Thyroid gland (tissue), 4 donors: ENCODE measurements at regions not wholly inside any gene's neighbourhood (a gene's known extent, or its start where the extent isn't known, plus 50 kb on each side); places are given as distances from the start of the nearest gene placed in this dataset.
"Not testable (repeated sequence)": the region's sequence is repeated elsewhere in the genome, so short reads cannot be mapped to it uniquely, and the experiment has no call there.

ENCODE experiments used
- DNase-seq, 2 donors: peaks; one replicate each; pipeline ENCODE4 v3.0.0-alpha.2; 2019
- H3K27ac ChIP-seq, 3 donors: fragments of 200-600 bp; sonication (generic); 1 replicate in 2 of 3; 2 replicates in 1 of 3; pipeline ENCODE4 v1.5.1; 2016 to 2019; ENCODE audit warnings: mild to moderate bottlenecking in 1 of 3, moderate library complexity in 1 of 3
- H3K27me3 ChIP-seq: fragments of 200-600 bp; sonication (generic); one replicate; pipeline ENCODE4 v1.5.1; 2019
- H3K36me3 ChIP-seq, 2 donors: fragments of 200-600 bp; sonication (generic); one replicate each; pipeline ENCODE4 v1.5.1; 2016 to 2019
- H3K4me1 ChIP-seq, 2 donors: fragments of 200-600 bp; sonication (generic); one replicate each; pipeline ENCODE4 v1.5.1; 2017 to 2019
- H3K4me3 ChIP-seq, 3 donors: fragments of 200-600 bp; sonication (generic); replicated peaks in 1 of 3; 1 replicate in 2 of 3; 2 replicates in 1 of 3; pipeline ENCODE4 v1.5.1; 2016; ENCODE audit warnings: mild to moderate bottlenecking in 1 of 3
- H3K9me3 ChIP-seq: fragments of 200-600 bp; sonication (generic); one replicate; pipeline ENCODE4 v1.5.1; 2017
- CTCF ChIP-seq, 6 experiments: fragments of 200-600 bp in 3 of 6; fragments of 450-650 bp in 3 of 6; sonication (generic) in 3 of 6; IDR thresholded peaks; one replicate each; pipeline ENCODE4 v1.5.1; 2016 to 2019; ENCODE audit warnings: antibody characterized with exemption in 6 of 6, mild to moderate bottlenecking in 2 of 6, inconsistent platforms in 1 of 6, moderate library complexity in 1 of 6
- POLR2A ChIP-seq, 2 donors: fragments of 450-650 bp; IDR thresholded peaks; one replicate each; pipeline ENCODE4 v1.6.1; 2017; ENCODE audit warnings: antibody characterized with exemption in 2 of 2, mild to moderate bottlenecking in 2 of 2, moderate library complexity in 1 of 2
- WGBS, 2 donors: methylation state at CpG; one replicate each; pipeline ENCODE4 v1.1.5; 2017; 5-methylcytosine and 5-hydroxymethylcytosine counted together
- intact Hi-C: fragments of 100-400 bp; cut with DNase I; formaldehyde crosslinking; loops from one replicate; pipeline ENCODE4 v1.15.1; 2023

DNA sequence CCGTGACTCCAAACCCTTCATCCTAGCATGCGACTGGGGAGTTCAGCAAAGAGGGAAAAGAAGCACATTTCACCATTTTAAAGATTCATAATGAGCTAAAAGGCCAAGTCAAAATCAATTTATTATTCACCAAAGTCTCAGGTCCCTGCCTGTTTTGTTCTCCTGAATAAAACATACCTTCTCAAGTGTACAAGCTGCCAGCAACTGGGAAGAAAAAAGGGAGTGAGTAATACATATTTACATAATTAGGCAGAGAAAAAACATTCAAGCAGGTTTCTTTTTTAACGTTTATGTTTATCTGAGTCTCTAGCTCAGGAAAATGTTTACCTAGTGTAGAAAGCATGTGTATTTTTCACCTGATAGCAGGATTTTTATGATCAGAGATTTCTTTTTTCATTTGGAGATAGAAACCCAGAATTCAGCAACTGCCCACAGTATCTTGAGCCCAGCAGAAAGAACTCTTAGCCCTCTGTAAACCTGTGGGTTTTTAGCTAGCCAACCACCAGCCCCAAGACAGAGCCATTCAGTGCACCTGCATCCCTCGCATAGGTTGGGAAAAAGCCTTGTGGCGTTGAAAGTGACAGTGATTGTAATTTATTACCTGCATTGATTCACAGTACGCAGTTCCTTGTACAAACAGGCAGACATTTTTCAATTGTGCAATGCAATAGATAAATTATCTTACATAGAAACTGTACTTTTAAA, 117.9 kb upstream of the GRIA1 start:
- no peaks in the 10 kb centered on the region for H3K27me3 ChIP-seq
- WGBS, 2 donors, result 71 to 82% methylated on average over 6 of the region's 6 CpGs
- no peaks in the 10 kb centered on the region for H3K9me3 ChIP-seq
- no peak for TF ChIP-seq POLR2A (IDR thresholded peaks at IDR 0.05)
- TF ChIP-seq CTCF (IDR thresholded peaks at IDR 0.05), result no peak
- H3K4me3 ChIP-seq, result no peak overlapping the region
- no peak overlapping the region for H3K27ac ChIP-seq
- H3K4me1 ChIP-seq, result no peaks in the 10 kb centered on the region
- intact Hi-C loops, result no loop called here
- no peak for DNase-seq
- H3K36me3 ChIP-seq, result no peaks in the 10 kb centered on the region

GRCh38 chr5:153373130-153373498, 117.4 kb upstream of the GRIA1 start:
- H3K9me3 ChIP-seq, result no peaks in the 10 kb centered on the region
- WGBS, 2 donors, result 82 to 90% methylated on average over 4 of the region's 4 CpGs

GRCh38 chr5:153381630-153382029, 108.8 kb upstream of the GRIA1 start:
- H3K4me3 ChIP-seq, H3K27me3 ChIP-seq, H3K27ac ChIP-seq, intact Hi-C loops, DNase-seq, H3K36me3 ChIP-seq, H3K4me1 ChIP-seq, H3K9me3 ChIP-seq: not testable (repeated sequence)
- 84 to 89% methylated on average over 10 of the region's 10 CpGs for WGBS, 2 donors

More at GRCh38 chr5:153373130-153373498, 117.4 kb upstream of the GRIA1 start:
- intact Hi-C loops, result no loop called here
- Histone ChIP-seq H3K4me3 (no peak overlapping the region), H3K27me3 (no peaks in the 10 kb centered on the region), H3K27ac (no peak overlapping the region), H3K36me3 (no peaks in the 10 kb centered on the region), H3K4me1 (no peaks in the 10 kb centered on the region)
- no peak for TF ChIP-seq POLR2A (IDR thresholded peaks at IDR 0.05)
- no peak for TF ChIP-seq CTCF (IDR thresholded peaks at IDR 0.05)
- DNase-seq, result no peak

DNA sequence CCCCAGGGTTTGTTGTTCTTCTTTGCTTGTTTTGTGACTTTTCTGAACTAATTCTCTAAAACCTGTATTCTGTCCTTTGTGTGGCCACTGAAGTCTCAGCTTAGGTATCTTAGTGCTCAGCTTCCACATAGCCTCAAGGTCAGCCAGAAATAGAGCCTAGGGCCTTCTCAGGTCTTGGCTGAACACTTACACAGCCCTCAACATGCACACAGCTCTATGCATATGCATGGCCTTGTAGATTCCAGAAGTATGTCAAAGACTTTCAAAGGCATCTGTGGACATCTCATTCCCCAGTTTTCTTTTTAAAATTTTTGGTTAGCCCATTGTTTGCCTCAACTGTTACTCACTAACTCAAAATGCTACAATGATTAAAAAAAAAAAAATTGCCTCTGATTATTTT, 99.9 kb upstream of the GRIA1 start:
- Histone ChIP-seq H3K27ac (no peak overlapping the region), H3K9me3 (no peaks in the 10 kb centered on the region), H3K4me1 (no peaks in the 10 kb centered on the region), H3K36me3 (no peaks in the 10 kb centered on the region), H3K4me3 (no peak overlapping the region), H3K27me3 (no peaks in the 10 kb centered on the region)
- intact Hi-C loops, result no loop called here
- TF ChIP-seq CTCF (IDR thresholded peaks at IDR 0.05) (no peak), POLR2A (IDR thresholded peaks at IDR 0.05) (no peak)
- DNase-seq, result no peak

GRCh38 chr5:153399595-153399994, 90.9 kb upstream of the GRIA1 start:
- intact Hi-C loops, result no loop called here
- no peaks in the 10 kb centered on the region for H3K27me3 ChIP-seq
- 64 to 76% methylated on average over 2 of the region's 2 CpGs for WGBS, 2 donors
- no peak for DNase-seq
- no peak overlapping the region for H3K4me3 ChIP-seq
- H3K27ac ChIP-seq, result no peak overlapping the region
- H3K9me3 ChIP-seq, result no peaks in the 10 kb centered on the region
- H3K36me3 ChIP-seq, result no peaks in the 10 kb centered on the region
- no peaks in the 10 kb centered on the region for H3K4me1 ChIP-seq
- TF ChIP-seq POLR2A (IDR thresholded peaks at IDR 0.05) (no peak), CTCF (IDR thresholded peaks at IDR 0.05) (no peak)

- Histone ChIP-seq H3K4me1 (no peaks in the 10 kb centered on the region), H3K27ac (no peak overlapping the region), H3K36me3 (no peaks in the 10 kb centered on the region), H3K9me3 (no peaks in the 10 kb centered on the region), H3K4me3 (no peak overlapping the region), H3K27me3 (no peaks in the 10 kb centered on the region)
- no peak for TF ChIP-seq CTCF (IDR thresholded peaks at IDR 0.05)
- no peak for TF ChIP-seq POLR2A (IDR thresholded peaks at IDR 0.05)
- WGBS, 2 donors, result 87 to 92% methylated on average over 2 of the region's 2 CpGs
- intact Hi-C loops, result no loop called here
- no peak for DNase-seq
These were observed 89.5 kb upstream of the GRIA1 start for GRCh38 chr5:153400931-153401330.
